GM21528 (cell line): ENCODE measurements at regions not wholly inside any gene's neighbourhood (a gene's known extent, or its start where the extent isn't known, plus 50 kb on each side); places are given as distances from the start of the nearest gene placed in this dataset.
"Not testable (repeated sequence)": the region's sequence is repeated elsewhere in the genome, so short reads cannot be mapped to it uniquely, and the experiment has no call there.

Source experiments
- ATAC-seq: cut with Tn5 transposase; IDR thresholded peaks from one replicate; pipeline ENCODE4 v1.9.1; 2021; ENCODE audit warnings: mild to moderate bottlenecking, moderate library complexity; ENCODE audit not compliant: unreplicated experiment, low FRiP score

GRCh38 chr4:188282471-188283232 lies 143.4 kb downstream of the TRIML1 start:
- ATAC-seq = no peak

- no peak for ATAC-seq
Observed at GRCh38 chr4:188287169-188287894, 148.1 kb downstream of the TRIML1 start.

- ATAC-seq = no peak
Observed at GRCh38 chr4:188289531-188290125, 150.4 kb downstream of the TRIML1 start.

- no peak for ATAC-seq
Observed at GRCh38 chr4:188295899-188296298, 156.7 kb downstream of the TRIML1 start.

GRCh38 chr4:188296331-188296730 lies 157.1 kb downstream of the TRIML1 start:
- ATAC-seq = no peak

- no peak for ATAC-seq
Observed at GRCh38 chr4:188297873-188298272, 158.6 kb downstream of the TRIML1 start.

GRCh38 chr4:188299161-188299560 lies 159.9 kb downstream of the TRIML1 start:
- no peak for ATAC-seq

- ATAC-seq = no peak
Observed at GRCh38 chr4:188300385-188300784, 161.1 kb downstream of the TRIML1 start.

GRCh38 chr4:188305690-188306089 lies 166.4 kb downstream of the TRIML1 start:
- no peak for ATAC-seq

- ATAC-seq = no peak
Observed at GRCh38 chr4:188307591-188307990, 168.3 kb downstream of the TRIML1 start.

- ATAC-seq = no peak
Observed at GRCh38 chr4:188308142-188308541, 168.9 kb downstream of the TRIML1 start.

- no peak for ATAC-seq
Observed at GRCh38 chr4:188316391-188316790, 177.2 kb downstream of the TRIML1 start.

- no peak for ATAC-seq
Observed at GRCh38 chr4:188328966-188329365, 189.7 kb downstream of the TRIML1 start.

- ATAC-seq = no peak
Observed at GRCh38 chr4:188329521-188329920, 190.3 kb downstream of the TRIML1 start.

GRCh38 chr4:188332265-188332664 lies 193.0 kb downstream of the TRIML1 start:
- no peak for ATAC-seq

- ATAC-seq = no peak
Observed at GRCh38 chr4:188336891-188337290, 197.7 kb downstream of the TRIML1 start.

GRCh38 chr4:188341428-188341827 lies 202.2 kb downstream of the TRIML1 start:
- no peak for ATAC-seq

- ATAC-seq = no peak
Observed at GRCh38 chr4:188346171-188346809, 207.0 kb downstream of the TRIML1 start.

- ATAC-seq = no peak
Observed at GRCh38 chr4:188347339-188347738, 208.1 kb downstream of the TRIML1 start.

- ATAC-seq = not testable (repeated sequence)
Observed at GRCh38 chr4:188349569-188349968, 210.3 kb downstream of the TRIML1 start.

- ATAC-seq = no peak
Observed at GRCh38 chr4:188363196-188363595, 224.0 kb downstream of the TRIML1 start.
